Caco-2 (cell line): ENCODE measurements at regions not wholly inside any gene's neighbourhood (a gene's known extent, or its start where the extent isn't known, plus 50 kb on each side); places are given as distances from the start of the nearest gene placed in this dataset.
"Not testable (repeated sequence)": the region's sequence is repeated elsewhere in the genome, so short reads cannot be mapped to it uniquely, and the experiment has no call there.

Experiments used
- BruUV-seq: library from RNA; stranded (reverse); fragments of 400-500 nt; replicated peaks from 2 replicates; lab custom pipeline; 2021; lab: Mats Ljungman, UMichigan
- CTCF ChIA-PET: fragments of 300-600 bp; sonication (Branson Sonifier 250); formaldehyde crosslinking; loops from one replicate; lab custom pipeline; 2022; ENCODE audit warnings: antibody characterized with exemption; lab: Charles Lee
- POLR2A ChIA-PET: fragments of 300-600 bp; sonication (Branson Sonifier 250); formaldehyde crosslinking; loops from one replicate; lab custom pipeline; 2022; ENCODE audit warnings: antibody characterized with exemption; lab: Charles Lee
- DNase-seq, 2 experiments: peaks; one replicate each; pipeline versions ENCODE4 v3.0.0 to v3.0.0-alpha.2; 2020 to 2022
- H3K27me3 ChIP-seq: replicated peaks from 2 replicates; pipeline ENCODE4 v1.6.0; 2011; ENCODE audit warnings: low read length; ENCODE audit not compliant: control insufficient read depth, insufficient read depth
- H3K36me3 ChIP-seq: 2 replicates; pipeline ENCODE4 v1.5.1; 2011; ENCODE audit warnings: low read length; ENCODE audit not compliant: control insufficient read depth, insufficient read depth
- H3K4me1 ChIP-seq: fragments of 250-450 bp; sonication (Bioruptor Pico); 2 replicates; pipeline ENCODE4 v1.5.1; 2020; ENCODE audit warnings: mild to moderate bottlenecking
- H3K4me3 ChIP-seq: 2 replicates; pipeline ENCODE4 v1.5.1; 2011; ENCODE audit warnings: low read depth, mild to moderate bottlenecking, control low read depth, low read length
- H3K9me3 ChIP-seq: fragments of 250-450 bp; sonication (Bioruptor Pico); 2 replicates; pipeline ENCODE4 v1.5.1; 2020; ENCODE audit warnings: mild to moderate bottlenecking, moderate library complexity
- H3K27ac Mint-ChIP-seq: one replicate; pipeline ENCODE4 v1.8.0; 2022; ENCODE audit warnings: mixed read lengths; ENCODE audit not compliant: unreplicated experiment
- H3K27me3 Mint-ChIP-seq: one replicate; pipeline ENCODE4 v1.8.0; 2022; ENCODE audit warnings: mixed read lengths; ENCODE audit not compliant: insufficient read depth, unreplicated experiment
- H3K36me3 Mint-ChIP-seq: one replicate; pipeline ENCODE4 v1.8.0; 2022; ENCODE audit warnings: mild to moderate bottlenecking, mixed read lengths; ENCODE audit not compliant: insufficient read depth, unreplicated experiment
- H3K4me1 Mint-ChIP-seq: one replicate; pipeline ENCODE4 v1.8.0; 2022; ENCODE audit warnings: low read depth, mixed read lengths; ENCODE audit not compliant: unreplicated experiment
- H3K4me3 Mint-ChIP-seq: one replicate; pipeline ENCODE4 v1.8.0; 2022; ENCODE audit warnings: mild to moderate bottlenecking, moderate library complexity, mixed read lengths; ENCODE audit not compliant: unreplicated experiment
- H3K9me3 Mint-ChIP-seq: one replicate; pipeline ENCODE4 v1.8.0; 2022; ENCODE audit warnings: mixed read lengths; ENCODE audit not compliant: unreplicated experiment
- intact Hi-C: fragments of 100-400 bp; cut with micrococcal nuclease; formaldehyde crosslinking; loops from one replicate; pipeline ENCODE4 v1.10.0; 2022; ENCODE audit not compliant: unreplicated experiment
- TF ChIP-seq, protein P1 (sequence below), 2 experiments: fragments of 200-600 bp in 1 of 2; IDR thresholded peaks; 1 replicate in 1 of 2; 2 replicates in 1 of 2; pipeline versions ENCODE4 v1.5.1 to v1.8.0; 2011 to 2022; ENCODE audit warnings: antibody characterized with exemption in 1 of 2, control low read depth in 1 of 2, inconsistent platforms in 1 of 2, low read depth in 1 of 2, low read length in 1 of 2, mild to moderate bottlenecking in 1 of 2, moderate library complexity in 1 of 2; ENCODE audit not compliant: insufficient read depth in 1 of 2, severe bottlenecking in 1 of 2, unreplicated experiment in 1 of 2

GRCh38 chr2:138249207-138249606, 252.4 kb upstream of the SPOPL start:
- intact Hi-C loops = no loop called here
- BruUV-seq = no TSS peak
- no peak overlapping the region for H3K27ac Mint-ChIP-seq
- H3K9me3 Mint-ChIP-seq = no peaks in the 10 kb centered on the region
- ChIA-PET CTCF (no interaction called here), POLR2A (no interaction called here)
- H3K4me1 Mint-ChIP-seq = no peaks in the 10 kb centered on the region
- DNase-seq = no peak
- H3K27me3 Mint-ChIP-seq = no peaks in the 10 kb centered on the region
- Histone ChIP-seq H3K4me3 (no peak overlapping the region), H3K36me3 (no peaks in the 10 kb centered on the region), H3K27me3 (no peaks in the 10 kb centered on the region), H3K4me1 (peaks cover 8% of the 10 kb centered on the region; the same call in 1 of the 2 replicates), H3K9me3 (no peaks in the 10 kb centered on the region)
- no peaks in the 10 kb centered on the region for H3K36me3 Mint-ChIP-seq
- H3K4me3 Mint-ChIP-seq = no peak overlapping the region
- TF ChIP-seq, protein P1, sequence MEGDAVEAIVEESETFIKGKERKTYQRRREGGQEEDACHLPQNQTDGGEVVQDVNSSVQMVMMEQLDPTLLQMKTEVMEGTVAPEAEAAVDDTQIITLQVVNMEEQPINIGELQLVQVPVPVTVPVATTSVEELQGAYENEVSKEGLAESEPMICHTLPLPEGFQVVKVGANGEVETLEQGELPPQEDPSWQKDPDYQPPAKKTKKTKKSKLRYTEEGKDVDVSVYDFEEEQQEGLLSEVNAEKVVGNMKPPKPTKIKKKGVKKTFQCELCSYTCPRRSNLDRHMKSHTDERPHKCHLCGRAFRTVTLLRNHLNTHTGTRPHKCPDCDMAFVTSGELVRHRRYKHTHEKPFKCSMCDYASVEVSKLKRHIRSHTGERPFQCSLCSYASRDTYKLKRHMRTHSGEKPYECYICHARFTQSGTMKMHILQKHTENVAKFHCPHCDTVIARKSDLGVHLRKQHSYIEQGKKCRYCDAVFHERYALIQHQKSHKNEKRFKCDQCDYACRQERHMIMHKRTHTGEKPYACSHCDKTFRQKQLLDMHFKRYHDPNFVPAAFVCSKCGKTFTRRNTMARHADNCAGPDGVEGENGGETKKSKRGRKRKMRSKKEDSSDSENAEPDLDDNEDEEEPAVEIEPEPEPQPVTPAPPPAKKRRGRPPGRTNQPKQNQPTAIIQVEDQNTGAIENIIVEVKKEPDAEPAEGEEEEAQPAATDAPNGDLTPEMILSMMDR (IDR thresholded peaks at IDR 0.05; ENCODE audit: insufficient read depth in 1 of 2, low read depth in 1 of 2, low read length in 1 of 2, severe bottlenecking in 1 of 2, unreplicated experiment in 1 of 2) = no peak

DNA sequence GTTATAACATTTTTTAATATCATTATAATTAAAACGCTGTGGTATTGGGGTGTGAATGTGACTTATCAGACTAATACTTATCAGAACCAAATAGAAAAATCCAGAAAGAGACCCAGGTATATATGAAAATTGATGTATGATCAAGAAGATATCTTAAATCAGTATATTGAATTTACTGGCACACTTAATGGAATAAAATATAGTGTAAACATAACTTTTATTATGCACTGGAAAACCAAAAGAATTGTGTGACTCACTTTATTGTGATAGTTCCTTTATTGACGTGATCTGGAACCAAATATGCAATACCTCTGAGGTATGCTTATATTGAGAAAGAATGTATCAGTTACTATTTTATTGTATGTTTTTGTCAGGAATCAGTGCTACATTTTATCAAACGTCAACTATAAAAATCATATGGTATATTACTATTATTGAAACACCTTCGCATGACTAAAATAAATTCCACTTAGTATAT, 250.7 kb upstream of the SPOPL start:
- H3K27me3 Mint-ChIP-seq, POLR2A ChIA-PET, H3K27ac Mint-ChIP-seq: not testable (repeated sequence)

GRCh38 chr2:138252587-138252986, 249.0 kb upstream of the SPOPL start:
- DNase-seq = no peak
- CTCF ChIA-PET = no interaction called here
- 0 out of 2 replicates have a peak, but pooled peaks cover 7% of the 10 kb centered on the region for H3K4me1 ChIP-seq
- Mint-ChIP-seq H3K4me1 (no peaks in the 10 kb centered on the region), H3K27ac (no peak overlapping the region), H3K4me3 (no peak overlapping the region), H3K9me3 (peaks cover 13% of the 10 kb centered on the region), H3K27me3 (no peaks in the 10 kb centered on the region), H3K36me3 (no peaks in the 10 kb centered on the region)
- H3K27me3 ChIP-seq = no peaks in the 10 kb centered on the region
- BruUV-seq = no TSS peak
- no peaks in the 10 kb centered on the region for H3K9me3 ChIP-seq
- intact Hi-C loops = no loop called here
- TF ChIP-seq, protein P1 (IDR thresholded peaks at IDR 0.05; ENCODE audit: insufficient read depth in 1 of 2, low read depth in 1 of 2, low read length in 1 of 2, severe bottlenecking in 1 of 2, unreplicated experiment in 1 of 2) = no peak
- H3K36me3 ChIP-seq = no peaks in the 10 kb centered on the region
- POLR2A ChIA-PET = no interaction called here
- H3K4me3 ChIP-seq = no peak overlapping the region

More for the DNA sequence above, 250.7 kb upstream of the SPOPL start:
- H3K36me3 Mint-ChIP-seq, H3K4me1 Mint-ChIP-seq, H3K36me3 ChIP-seq, DNase-seq, H3K4me3 ChIP-seq, H3K9me3 Mint-ChIP-seq, H3K4me1 ChIP-seq, H3K27me3 ChIP-seq, intact Hi-C loops, BruUV-seq, H3K4me3 Mint-ChIP-seq, H3K9me3 ChIP-seq, CTCF ChIA-PET: not testable (repeated sequence)

DNA sequence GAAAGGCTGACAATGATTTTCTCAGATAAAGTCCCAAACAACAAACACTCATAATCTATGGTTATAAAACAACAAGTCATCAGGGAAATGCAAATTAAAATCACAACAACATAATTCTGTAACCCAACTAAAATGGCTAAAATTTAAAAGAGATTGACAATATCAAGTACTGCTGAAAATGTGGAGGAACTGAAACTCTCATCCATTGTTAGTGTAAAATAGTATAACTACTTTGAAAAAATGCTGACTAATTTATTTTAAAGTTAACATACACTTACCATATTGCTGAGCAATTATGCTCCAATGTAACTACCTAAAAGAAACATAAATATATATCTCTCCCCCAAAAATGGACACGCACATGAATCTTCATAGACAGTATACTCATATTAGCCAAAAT, 245.9 kb upstream of the SPOPL start:
- intact Hi-C loops = no loop called here
- H3K4me1 Mint-ChIP-seq = no peaks in the 10 kb centered on the region
- DNase-seq = no peak
- no TSS peak for BruUV-seq
- H3K36me3 ChIP-seq = no peaks in the 10 kb centered on the region
- ChIA-PET POLR2A (no interaction called here), CTCF (no interaction called here)
- peaks cover 26% of the 10 kb centered on the region for H3K9me3 Mint-ChIP-seq
- no peak overlapping the region for H3K4me3 ChIP-seq
- no peaks in the 10 kb centered on the region for H3K36me3 Mint-ChIP-seq
- H3K27ac Mint-ChIP-seq = no peak overlapping the region
- H3K4me3 Mint-ChIP-seq = no peak overlapping the region
- H3K27me3 Mint-ChIP-seq = no peaks in the 10 kb centered on the region
- TF ChIP-seq, protein P1 (IDR thresholded peaks at IDR 0.05; ENCODE audit: insufficient read depth in 1 of 2, low read depth in 1 of 2, low read length in 1 of 2, severe bottlenecking in 1 of 2, unreplicated experiment in 1 of 2) = no peak
- H3K4me1 ChIP-seq = 0 out of 2 replicates have a peak, but pooled peaks cover 7% of the 10 kb centered on the region
- H3K27me3 ChIP-seq = no peaks in the 10 kb centered on the region
- H3K9me3 ChIP-seq = peaks cover under 1% of the 10 kb centered on the region; the same call in 1 of the 2 replicates
